GM19035 (cell line): ENCODE measurements at regions not wholly inside any gene's neighbourhood (a gene's known extent, or its start where the extent isn't known, plus 50 kb on each side); places are given as distances from the start of the nearest gene placed in this dataset.

Experiments used
- ATAC-seq: cut with Tn5 transposase; IDR thresholded peaks from one replicate; pipeline ENCODE4 v1.9.1; 2021; ENCODE audit not compliant: unreplicated experiment

GRCh38 chr13:107866032-107866940 is 349.1 kb downstream of the LIG4 start:
- no peak for ATAC-seq

GRCh38 chr13:107865643-107866031 is 349.7 kb downstream of the LIG4 start:
- ATAC-seq, result no peak

- ATAC-seq, result no peak
Observed at GRCh38 chr13:107865318-107865575, 350.1 kb downstream of the LIG4 start.

- no peak for ATAC-seq
Observed at GRCh38 chr13:107864543-107865317, 350.6 kb downstream of the LIG4 start.

- no peak for ATAC-seq
Observed at GRCh38 chr13:107860284-107860683, 355.1 kb downstream of the LIG4 start.

GRCh38 chr13:107854880-107855279 is 360.5 kb downstream of the LIG4 start:
- ATAC-seq, result no peak

- ATAC-seq, result no peak
Observed at GRCh38 chr13:107852072-107852471, 363.3 kb downstream of the LIG4 start.

- no peak for ATAC-seq
Observed at GRCh38 chr13:107851670-107852069, 363.7 kb downstream of the LIG4 start.

GRCh38 chr13:107847406-107847805 is 367.9 kb downstream of the LIG4 start:
- no peak for ATAC-seq

- no peak for ATAC-seq
Observed at GRCh38 chr13:107846642-107847041, 368.7 kb downstream of the LIG4 start.

- no peak for ATAC-seq
Observed at GRCh38 chr13:107845911-107846310, 369.4 kb downstream of the LIG4 start.

GRCh38 chr13:107843681-107844080 is 371.7 kb downstream of the LIG4 start:
- ATAC-seq, result no peak

- no peak for ATAC-seq
Observed at GRCh38 chr13:107843281-107843680, 372.1 kb downstream of the LIG4 start.

- ATAC-seq, result no peak
Observed at GRCh38 chr13:107842562-107843180, 372.7 kb downstream of the LIG4 start.

GRCh38 chr13:107838588-107839161 is 376.7 kb downstream of the LIG4 start:
- no peak for ATAC-seq

GRCh38 chr13:107836685-107837084 is 378.7 kb downstream of the LIG4 start:
- ATAC-seq, result no peak

- no peak for ATAC-seq
Observed at GRCh38 chr13:107835339-107836018, 379.9 kb downstream of the LIG4 start.

GRCh38 chr13:107834717-107835116 is 380.6 kb downstream of the LIG4 start:
- ATAC-seq, result no peak

- ATAC-seq, result no peak
Observed at GRCh38 chr13:107834281-107834680, 381.1 kb downstream of the LIG4 start.

GRCh38 chr13:107832500-107833100 is 382.7 kb downstream of the LIG4 start:
- ATAC-seq, result no peak

- no peak for ATAC-seq
Observed at GRCh38 chr13:107830804-107831203, 384.5 kb downstream of the LIG4 start.
